Skeletal muscle tissue (tissue), 3 donors: ENCODE measurements at regions not wholly inside any gene's neighbourhood (a gene's known extent, or its start where the extent isn't known, plus 50 kb on each side); places are given as distances from the start of the nearest gene placed in this dataset.

ENCODE experiments used
- H3K27ac ChIP-seq: one replicate; pipeline ENCODE4 v1.7.0; 2013; ENCODE audit warnings: mild to moderate bottlenecking, low read depth, low read length, inconsistent platforms
- H3K27me3 ChIP-seq, 3 donors: one replicate each; pipeline ENCODE4 v1.7.0; 2013; ENCODE audit warnings: low read length in 3 of 3; ENCODE audit not compliant: control insufficient read depth in 3 of 3, insufficient read depth in 3 of 3
- H3K36me3 ChIP-seq, 3 donors: one replicate each; pipeline ENCODE4 v1.7.0; 2013; ENCODE audit warnings: low read length in 3 of 3; ENCODE audit not compliant: control insufficient read depth in 3 of 3, insufficient read depth in 3 of 3
- H3K4me1 ChIP-seq, 3 donors: one replicate each; pipeline ENCODE4 v1.7.0; 2013; ENCODE audit warnings: low read length in 3 of 3, mild to moderate bottlenecking in 3 of 3; ENCODE audit not compliant: control insufficient read depth in 3 of 3, insufficient read depth in 3 of 3
- H3K4me3 ChIP-seq, 3 donors: one replicate each; pipeline ENCODE4 v1.7.0; 2013; ENCODE audit warnings: low read length in 3 of 3
- H3K9ac ChIP-seq, 3 donors: one replicate each; pipeline ENCODE4 v1.7.0; 2013; ENCODE audit warnings: low read length in 3 of 3, mild to moderate bottlenecking in 3 of 3, moderate library complexity in 2 of 3, low read depth in 1 of 3
- H3K9me3 ChIP-seq, 3 donors: one replicate each; pipeline ENCODE4 v1.7.0; 2013; ENCODE audit warnings: low read length in 3 of 3; ENCODE audit not compliant: control insufficient read depth in 3 of 3
- donor health status: Osteomylitis.

DNA sequence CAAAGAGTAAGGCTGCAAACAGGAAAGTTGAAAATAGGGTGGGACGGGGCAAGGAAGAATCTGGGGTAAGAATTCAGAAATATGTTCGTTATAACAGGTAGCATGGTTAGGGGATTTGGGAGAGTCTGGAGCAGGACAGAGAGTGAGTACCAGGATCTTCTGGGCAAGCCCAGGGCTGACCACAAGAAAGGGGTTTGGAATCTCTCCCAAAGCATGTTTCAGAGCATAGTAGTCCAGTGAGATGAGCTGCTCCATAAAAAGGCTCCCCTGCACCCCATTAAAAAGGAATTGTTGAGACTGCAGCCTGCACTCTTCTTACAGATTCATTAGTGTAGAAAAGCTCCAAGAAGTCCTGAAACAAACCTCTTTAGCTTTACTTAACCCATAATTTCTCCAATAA, 291.1 kb downstream of the MTX2 start:
- H3K9ac ChIP-seq: no peak overlapping the region
- no peaks in the 10 kb centered on the region for H3K9me3 ChIP-seq
- no peak overlapping the region for H3K27ac ChIP-seq
- H3K4me3 ChIP-seq: no peak overlapping the region
- H3K27me3 ChIP-seq: peaks cover 3 to 10% (median 3%) of the 10 kb centered on the region in 3 donors
- H3K4me1 ChIP-seq: no peaks in the 10 kb centered on the region
- H3K36me3 ChIP-seq: no peaks in the 10 kb centered on the region

DNA sequence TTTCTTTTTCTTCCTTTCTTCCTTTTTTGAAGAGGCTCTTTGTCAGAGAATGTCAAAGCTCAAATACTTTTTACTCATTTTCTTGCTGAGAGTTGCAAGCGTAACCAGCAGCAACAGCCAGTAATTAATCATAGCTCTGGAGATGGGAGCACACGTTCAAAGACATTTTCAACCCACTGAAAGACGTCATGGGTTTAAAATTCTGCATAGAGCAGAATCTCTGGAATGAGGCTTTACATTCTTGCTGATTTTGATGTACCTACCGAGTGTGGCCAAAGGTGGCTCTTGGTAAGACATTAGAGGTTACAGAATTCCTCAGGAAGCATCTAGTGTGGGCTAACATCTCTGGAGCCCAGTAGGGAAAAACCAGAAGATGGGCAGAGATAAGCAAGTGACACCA, 292.5 kb downstream of the MTX2 start:
- Histone ChIP-seq H3K4me3 (no peak overlapping the region), H3K27ac (no peak overlapping the region), H3K4me1 (peaks cover 0 to 6% (median 0%) of the 10 kb centered on the region in 3 donors), H3K36me3 (no peaks in the 10 kb centered on the region), H3K9me3 (no peaks in the 10 kb centered on the region), H3K9ac (no peak overlapping the region), H3K27me3 (peaks cover 0 to 10% (median 3%) of the 10 kb centered on the region in 3 donors)

DNA sequence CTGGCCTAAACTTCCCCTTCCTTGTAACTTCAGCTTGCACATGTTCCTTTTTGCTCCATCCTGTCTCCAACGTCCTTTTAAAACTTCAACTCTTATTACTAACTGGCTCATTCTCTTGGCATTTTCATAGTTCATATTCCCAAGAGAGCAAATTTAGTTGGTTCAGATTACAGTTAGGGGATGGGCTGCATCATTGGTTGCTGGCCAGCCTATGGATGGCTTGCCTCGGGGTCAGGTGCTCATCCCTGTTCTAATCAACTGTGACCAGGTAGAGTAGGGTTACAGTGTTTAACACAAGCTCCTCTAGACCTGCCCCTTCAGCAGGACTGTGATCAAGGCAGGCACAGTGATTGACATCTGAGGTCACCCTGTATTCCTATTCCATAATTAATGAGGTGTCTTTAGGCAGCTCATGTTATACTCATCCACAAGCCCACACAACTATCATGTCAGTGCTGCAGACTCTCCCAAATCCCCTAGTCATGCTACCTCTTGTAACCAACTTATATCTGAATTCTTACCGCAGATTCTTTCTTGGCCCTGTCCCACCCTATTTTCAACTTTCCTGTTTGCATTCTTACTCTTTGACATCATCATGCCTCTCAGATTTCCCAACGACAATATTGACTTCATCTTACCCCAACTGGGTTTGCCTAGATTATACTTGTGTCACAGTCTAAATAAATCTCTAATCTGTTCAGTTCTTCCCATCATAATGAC, 293.3 kb downstream of the MTX2 start:
- Histone ChIP-seq H3K9ac (no peak overlapping the region), H3K4me1 (peaks cover 0 to 6% (median 0%) of the 10 kb centered on the region in 3 donors), H3K9me3 (no peaks in the 10 kb centered on the region), H3K27me3 (peaks cover 0 to 6% (median 0%) of the 10 kb centered on the region in 3 donors), H3K4me3 (no peak overlapping the region), H3K27ac (no peak overlapping the region), H3K36me3 (no peaks in the 10 kb centered on the region)

DNA sequence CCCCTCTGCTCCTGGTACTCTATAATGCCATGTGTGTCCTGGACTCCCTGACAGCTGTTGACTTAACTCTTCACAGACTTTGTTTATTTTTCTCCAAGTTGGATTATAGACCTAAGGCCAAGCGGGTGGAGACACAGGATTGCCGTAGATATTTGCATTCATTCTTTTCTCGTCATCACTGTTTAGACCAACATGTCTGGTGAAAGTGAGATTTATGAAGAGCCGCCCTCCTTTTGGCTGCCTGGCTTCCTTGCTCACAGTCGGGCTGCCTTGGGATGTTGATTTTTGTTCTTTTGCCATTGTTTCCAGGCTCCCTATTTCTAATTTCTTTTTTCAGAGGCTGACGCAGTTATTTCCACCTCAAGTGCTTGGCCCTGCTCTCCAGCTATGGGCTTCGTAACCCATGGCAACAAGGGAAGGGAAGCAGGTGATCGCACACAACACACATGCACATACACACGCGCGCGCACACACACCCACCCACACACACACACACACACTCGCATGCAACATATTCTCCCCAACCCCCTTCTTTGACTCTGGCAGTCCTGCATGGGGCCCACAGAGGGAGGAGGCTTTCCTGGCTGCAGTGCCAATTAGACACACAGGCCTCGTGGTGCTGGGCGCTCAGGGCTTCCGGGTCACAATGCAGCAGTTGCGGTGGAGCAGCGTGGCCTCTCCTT, 296.5 kb downstream of the MTX2 start:
- H3K9ac ChIP-seq: no peak overlapping the region
- H3K27me3 ChIP-seq: peaks cover 0 to 6% (median 0%) of the 10 kb centered on the region in 3 donors
- H3K36me3 ChIP-seq: no peaks in the 10 kb centered on the region
- H3K9me3 ChIP-seq: no peaks in the 10 kb centered on the region
- H3K27ac ChIP-seq: no peak overlapping the region
- no peak overlapping the region for H3K4me3 ChIP-seq
- H3K4me1 ChIP-seq: peaks cover 0 to 6% (median 0%) of the 10 kb centered on the region in 3 donors

DNA sequence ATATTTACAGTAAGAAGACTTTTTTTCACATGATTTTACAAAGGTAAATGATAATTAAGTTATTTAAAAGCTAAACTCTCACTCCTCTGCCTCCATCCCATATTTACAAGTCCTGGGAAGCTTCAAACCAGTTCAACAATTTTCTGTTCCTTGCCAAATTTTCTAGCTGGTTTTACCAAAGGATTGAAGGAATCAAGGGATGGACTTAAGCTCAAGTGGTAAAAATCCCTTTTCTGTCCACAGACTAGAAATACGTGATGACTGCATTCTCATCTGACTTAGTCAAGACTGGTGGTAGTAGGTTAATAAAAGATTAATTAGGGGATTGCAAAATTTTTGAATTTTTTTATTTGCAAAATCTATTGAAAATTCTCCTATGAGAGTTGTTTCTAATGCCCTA, 297.3 kb downstream of the MTX2 start:
- Histone ChIP-seq H3K36me3 (no peaks in the 10 kb centered on the region), H3K4me1 (peaks cover 0 to 6% (median 0%) of the 10 kb centered on the region in 3 donors), H3K9me3 (no peaks in the 10 kb centered on the region), H3K27ac (no peak overlapping the region), H3K4me3 (no peak overlapping the region), H3K9ac (no peak overlapping the region), H3K27me3 (peaks cover 0 to 6% (median 0%) of the 10 kb centered on the region in 3 donors)

DNA sequence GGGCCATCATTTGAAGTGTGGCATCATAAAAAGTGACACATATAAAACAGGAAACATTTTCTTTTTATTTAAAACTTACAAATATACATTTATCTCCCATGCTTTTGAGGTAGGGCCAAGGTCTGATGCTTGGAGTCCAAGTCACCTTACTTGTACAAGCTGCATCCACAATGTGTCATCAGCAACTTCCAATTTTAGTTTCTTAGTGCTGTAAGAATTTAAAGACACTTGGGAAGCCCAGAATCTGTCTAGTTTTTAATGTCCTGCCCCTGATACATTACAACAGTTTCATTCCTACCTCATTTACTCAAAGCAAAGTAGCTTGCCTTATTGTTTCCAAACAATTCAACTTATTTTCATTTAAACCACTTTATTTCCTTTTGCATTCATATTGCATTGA, 297.7 kb downstream of the MTX2 start:
- Histone ChIP-seq H3K36me3 (no peaks in the 10 kb centered on the region), H3K27ac (no peak overlapping the region), H3K4me3 (no peak overlapping the region), H3K9ac (no peak overlapping the region), H3K27me3 (peaks cover 0 to 6% (median 0%) of the 10 kb centered on the region in 3 donors), H3K9me3 (no peaks in the 10 kb centered on the region), H3K4me1 (peaks cover 0 to 6% (median 0%) of the 10 kb centered on the region in 3 donors)

DNA sequence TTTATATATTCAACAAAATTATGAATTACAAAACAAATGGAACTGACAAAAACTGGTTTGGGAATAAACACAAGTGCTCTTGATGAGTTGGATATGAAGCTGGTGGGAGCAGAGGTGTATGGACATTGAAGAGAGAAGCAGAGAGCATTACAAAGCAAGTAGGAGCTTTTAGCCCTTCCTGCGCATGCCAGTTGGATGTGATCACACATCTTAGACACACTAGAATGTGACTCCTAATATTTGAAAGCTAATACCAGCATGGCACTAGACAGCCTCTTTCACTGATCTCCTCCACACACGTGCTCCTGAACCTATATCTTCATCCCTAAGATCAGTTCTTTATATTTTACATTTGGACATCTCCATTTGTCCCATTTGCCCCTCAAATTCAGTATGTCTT, 298.1 kb downstream of the MTX2 start:
- Histone ChIP-seq H3K4me1 (peaks cover 0 to 6% (median 0%) of the 10 kb centered on the region in 3 donors), H3K4me3 (no peak overlapping the region), H3K9ac (no peak overlapping the region), H3K36me3 (no peaks in the 10 kb centered on the region), H3K27me3 (peaks cover 0 to 6% (median 0%) of the 10 kb centered on the region in 3 donors), H3K27ac (no peak overlapping the region), H3K9me3 (no peaks in the 10 kb centered on the region)

DNA sequence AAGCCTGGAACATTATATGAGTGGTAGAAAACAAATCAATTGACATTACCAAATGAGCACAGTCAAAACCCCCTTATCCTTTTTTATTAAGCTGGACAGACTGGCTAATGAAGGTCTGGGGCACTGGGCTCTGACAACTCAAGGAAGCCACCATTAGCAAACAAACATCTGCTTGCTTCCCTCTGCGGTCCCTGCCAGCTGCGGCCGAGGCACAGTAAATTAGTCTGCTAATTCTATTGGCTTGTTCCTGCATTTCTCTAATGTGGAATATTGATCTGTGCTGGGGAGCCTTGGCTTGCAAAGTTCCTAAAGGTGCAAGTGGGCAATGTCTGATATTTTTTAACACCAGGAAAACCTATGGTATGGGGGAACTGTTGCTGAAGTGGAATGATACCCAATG, 300.3 kb downstream of the MTX2 start:
- Histone ChIP-seq H3K9me3 (no peaks in the 10 kb centered on the region), H3K4me3 (no peak overlapping the region), H3K36me3 (no peaks in the 10 kb centered on the region), H3K27ac (no peak overlapping the region), H3K27me3 (peaks cover 0 to 6% (median 0%) of the 10 kb centered on the region in 3 donors), H3K9ac (no peak overlapping the region), H3K4me1 (peaks cover 0 to 6% (median 0%) of the 10 kb centered on the region in 3 donors)

DNA sequence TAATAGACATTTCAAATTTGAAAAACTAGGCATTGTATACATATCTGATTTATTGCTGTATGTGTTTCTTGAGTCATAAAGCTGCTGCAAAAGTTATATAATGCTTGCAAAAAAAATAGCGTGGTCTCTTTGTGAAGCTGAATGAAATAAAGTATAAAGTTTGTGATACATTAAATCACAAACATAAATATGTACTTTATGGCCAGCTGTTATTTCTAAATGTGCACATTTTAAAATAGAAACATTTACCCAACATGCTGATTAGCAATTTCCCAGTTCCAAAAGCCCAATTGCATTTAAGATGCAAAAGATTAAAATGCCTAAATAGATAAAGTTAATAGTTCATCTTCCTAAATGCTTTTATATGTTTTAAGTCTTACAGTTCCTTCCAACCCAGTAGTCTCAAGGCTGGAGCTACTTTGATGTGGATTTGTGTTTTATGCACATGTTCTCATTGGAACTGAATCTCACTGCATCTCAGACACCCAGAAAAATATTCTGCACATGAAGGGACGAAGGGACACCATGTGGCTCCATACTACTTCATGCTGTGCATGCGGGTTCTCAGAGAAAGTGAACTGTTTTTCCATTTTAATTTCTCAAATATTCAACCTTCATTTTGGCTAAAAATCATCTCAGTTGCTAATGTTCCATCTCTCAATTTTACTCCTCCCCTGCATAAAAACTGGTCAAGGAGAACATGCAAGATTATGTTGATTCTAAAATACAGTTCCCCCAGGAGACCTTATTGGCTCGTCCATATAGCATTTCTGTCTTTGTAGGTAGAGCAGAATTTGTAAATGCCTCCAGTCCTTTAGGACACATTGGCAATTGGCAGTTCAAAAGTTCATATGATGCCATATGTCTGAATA, 304.6 kb downstream of the MTX2 start:
- Histone ChIP-seq H3K27ac (no peak overlapping the region), H3K9me3 (no peaks in the 10 kb centered on the region), H3K9ac (no peak overlapping the region), H3K4me3 (no peak overlapping the region), H3K4me1 (no peaks in the 10 kb centered on the region), H3K36me3 (no peaks in the 10 kb centered on the region), H3K27me3 (no peaks in the 10 kb centered on the region)
